WTC11 (cell line): ENCODE measurements at regions not wholly inside any gene's neighbourhood (a gene's known extent, or its start where the extent isn't known, plus 50 kb on each side); places are given as distances from the start of the nearest gene placed in this dataset.

ENCODE experiments used
- ELF4 ChIP-seq: sonication (generic); formaldehyde crosslinking; IDR thresholded peaks from 2 replicates; pipeline ENCODE4 v1.8.1; 2022; ENCODE audit warnings: low read depth, mild to moderate bottlenecking, moderate library complexity, missing genetic modification reagents
- FOXJ3 ChIP-seq: sonication (generic); formaldehyde crosslinking; IDR thresholded peaks from 2 replicates; pipeline ENCODE4 v1.9.0; 2021; ENCODE audit warnings: missing genetic modification reagents, mild to moderate bottlenecking, borderline replicate concordance
- JUN ChIP-seq: sonication (generic); formaldehyde crosslinking; IDR thresholded peaks from 2 replicates; pipeline ENCODE4 v1.8.0; 2023; ENCODE audit warnings: mild to moderate bottlenecking, missing genetic modification reagents
- NFYB ChIP-seq: sonication (generic); formaldehyde crosslinking; conservative IDR thresholded peaks from 2 replicates; pipeline ENCODE4 v1.8.0; 2022; ENCODE audit warnings: low read depth, missing genetic modification reagents
- TCF7 ChIP-seq: sonication (generic); formaldehyde crosslinking; IDR thresholded peaks from 2 replicates; pipeline ENCODE4 v1.8.0; 2022; ENCODE audit warnings: mild to moderate bottlenecking, low read depth, missing genetic modification reagents, moderate library complexity
- ZNF396 ChIP-seq: fragments of 250-450 bp; sonication (Bioruptor Pico); IDR thresholded peaks from 2 replicates; pipeline ENCODE4 v1.8.0; 2021; ENCODE audit warnings: mild to moderate bottlenecking, moderate library complexity, borderline replicate concordance
- TF ChIP-seq, protein P1 (sequence below): fragments of 200-600 bp; IDR thresholded peaks from 2 replicates; pipeline ENCODE4 v1.8.0; 2022; ENCODE audit warnings: antibody characterized with exemption
- TF ChIP-seq, protein P2 (sequence below): fragments of 250-450 bp; sonication (Bioruptor Pico); IDR thresholded peaks from 2 replicates; pipeline ENCODE4 v1.8.0; 2021; ENCODE audit warnings: mild to moderate bottlenecking
- TF ChIP-seq, protein P3 (sequence below): sonication (generic); formaldehyde crosslinking; IDR thresholded peaks from 2 replicates; pipeline ENCODE4 v1.8.0; 2022; ENCODE audit warnings: mild to moderate bottlenecking, missing genetic modification reagents

DNA sequence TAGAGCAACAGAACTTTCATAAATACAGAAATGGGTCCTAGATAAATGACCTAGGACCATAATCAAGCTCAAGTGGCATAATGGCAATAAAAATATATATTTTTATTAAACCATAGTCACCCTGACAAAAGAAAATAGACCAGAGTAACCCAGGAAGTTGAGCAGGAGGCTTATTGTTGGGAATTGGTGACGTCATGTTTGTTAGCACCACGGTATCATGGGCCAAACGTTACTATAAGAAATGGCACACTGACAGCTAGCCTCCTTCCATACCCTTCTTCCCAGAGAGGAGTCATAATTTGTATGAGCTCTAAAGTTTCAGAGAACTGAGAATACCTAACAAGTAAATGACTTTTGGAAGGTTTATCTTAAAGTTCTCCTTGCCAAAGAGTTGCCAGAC is 1698.2 kb downstream of the REEP3 start:
- TF ChIP-seq TCF7 (CRISPR knock-in tag) (no peak), FOXJ3 (CRISPR knock-in tag) (no peak), NFYB (CRISPR knock-in tag) (no peak), ELF4 (CRISPR knock-in tag) (no peak), ZNF396 (CRISPR knock-in tag) (no peak), JUN (CRISPR knock-in tag) (no peak)
- TF ChIP-seq, protein P1, sequence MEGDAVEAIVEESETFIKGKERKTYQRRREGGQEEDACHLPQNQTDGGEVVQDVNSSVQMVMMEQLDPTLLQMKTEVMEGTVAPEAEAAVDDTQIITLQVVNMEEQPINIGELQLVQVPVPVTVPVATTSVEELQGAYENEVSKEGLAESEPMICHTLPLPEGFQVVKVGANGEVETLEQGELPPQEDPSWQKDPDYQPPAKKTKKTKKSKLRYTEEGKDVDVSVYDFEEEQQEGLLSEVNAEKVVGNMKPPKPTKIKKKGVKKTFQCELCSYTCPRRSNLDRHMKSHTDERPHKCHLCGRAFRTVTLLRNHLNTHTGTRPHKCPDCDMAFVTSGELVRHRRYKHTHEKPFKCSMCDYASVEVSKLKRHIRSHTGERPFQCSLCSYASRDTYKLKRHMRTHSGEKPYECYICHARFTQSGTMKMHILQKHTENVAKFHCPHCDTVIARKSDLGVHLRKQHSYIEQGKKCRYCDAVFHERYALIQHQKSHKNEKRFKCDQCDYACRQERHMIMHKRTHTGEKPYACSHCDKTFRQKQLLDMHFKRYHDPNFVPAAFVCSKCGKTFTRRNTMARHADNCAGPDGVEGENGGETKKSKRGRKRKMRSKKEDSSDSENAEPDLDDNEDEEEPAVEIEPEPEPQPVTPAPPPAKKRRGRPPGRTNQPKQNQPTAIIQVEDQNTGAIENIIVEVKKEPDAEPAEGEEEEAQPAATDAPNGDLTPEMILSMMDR, result no peak
- TF ChIP-seq, protein P2, sequence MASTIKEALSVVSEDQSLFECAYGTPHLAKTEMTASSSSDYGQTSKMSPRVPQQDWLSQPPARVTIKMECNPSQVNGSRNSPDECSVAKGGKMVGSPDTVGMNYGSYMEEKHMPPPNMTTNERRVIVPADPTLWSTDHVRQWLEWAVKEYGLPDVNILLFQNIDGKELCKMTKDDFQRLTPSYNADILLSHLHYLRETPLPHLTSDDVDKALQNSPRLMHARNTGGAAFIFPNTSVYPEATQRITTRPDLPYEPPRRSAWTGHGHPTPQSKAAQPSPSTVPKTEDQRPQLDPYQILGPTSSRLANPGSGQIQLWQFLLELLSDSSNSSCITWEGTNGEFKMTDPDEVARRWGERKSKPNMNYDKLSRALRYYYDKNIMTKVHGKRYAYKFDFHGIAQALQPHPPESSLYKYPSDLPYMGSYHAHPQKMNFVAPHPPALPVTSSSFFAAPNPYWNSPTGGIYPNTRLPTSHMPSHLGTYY (CRISPR knock-in tag), result no peak
- TF ChIP-seq, protein P3, sequence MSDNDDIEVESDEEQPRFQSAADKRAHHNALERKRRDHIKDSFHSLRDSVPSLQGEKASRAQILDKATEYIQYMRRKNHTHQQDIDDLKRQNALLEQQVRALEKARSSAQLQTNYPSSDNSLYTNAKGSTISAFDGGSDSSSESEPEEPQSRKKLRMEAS (CRISPR knock-in tag), result no peak
